ENCODE measurements at regions not wholly inside any gene's neighbourhood (a gene's known extent, or its start where the extent isn't known, plus 50 kb on each side); places are given as distances from the start of the nearest gene placed in this dataset.

DNA sequence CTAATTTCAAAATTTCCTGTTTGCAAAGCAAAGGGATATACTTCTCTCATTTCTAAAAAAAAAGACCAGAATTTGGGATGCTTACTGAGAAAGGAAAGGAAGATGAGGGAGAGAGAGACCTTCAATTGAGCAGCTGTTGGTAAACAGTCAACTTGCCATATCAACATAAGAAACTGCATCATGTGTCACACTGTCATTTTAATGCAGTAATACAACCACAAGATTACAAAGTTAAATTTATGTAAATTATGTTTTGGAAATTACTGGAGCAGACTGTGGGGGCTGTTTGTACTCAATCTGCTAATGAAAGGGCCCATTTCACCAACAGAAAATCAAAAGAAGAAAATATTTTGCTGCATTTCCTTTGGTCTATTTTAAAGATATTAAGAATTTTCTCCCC, 370.4 kb upstream of the TMPO start:
- TF ChIP-seq, protein P1, sequence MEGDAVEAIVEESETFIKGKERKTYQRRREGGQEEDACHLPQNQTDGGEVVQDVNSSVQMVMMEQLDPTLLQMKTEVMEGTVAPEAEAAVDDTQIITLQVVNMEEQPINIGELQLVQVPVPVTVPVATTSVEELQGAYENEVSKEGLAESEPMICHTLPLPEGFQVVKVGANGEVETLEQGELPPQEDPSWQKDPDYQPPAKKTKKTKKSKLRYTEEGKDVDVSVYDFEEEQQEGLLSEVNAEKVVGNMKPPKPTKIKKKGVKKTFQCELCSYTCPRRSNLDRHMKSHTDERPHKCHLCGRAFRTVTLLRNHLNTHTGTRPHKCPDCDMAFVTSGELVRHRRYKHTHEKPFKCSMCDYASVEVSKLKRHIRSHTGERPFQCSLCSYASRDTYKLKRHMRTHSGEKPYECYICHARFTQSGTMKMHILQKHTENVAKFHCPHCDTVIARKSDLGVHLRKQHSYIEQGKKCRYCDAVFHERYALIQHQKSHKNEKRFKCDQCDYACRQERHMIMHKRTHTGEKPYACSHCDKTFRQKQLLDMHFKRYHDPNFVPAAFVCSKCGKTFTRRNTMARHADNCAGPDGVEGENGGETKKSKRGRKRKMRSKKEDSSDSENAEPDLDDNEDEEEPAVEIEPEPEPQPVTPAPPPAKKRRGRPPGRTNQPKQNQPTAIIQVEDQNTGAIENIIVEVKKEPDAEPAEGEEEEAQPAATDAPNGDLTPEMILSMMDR (IDR thresholded peaks at IDR 0.05; ENCODE audit: low read length): no peak
- no peak for TF ChIP-seq EZH2 (optimal IDR thresholded peaks at IDR 0.05; ENCODE audit: low read depth, low read length)
